Heart right ventricle (tissue), 16 donors: ENCODE measurements at regions not wholly inside any gene's neighbourhood (a gene's known extent, or its start where the extent isn't known, plus 50 kb on each side); places are given as distances from the start of the nearest gene placed in this dataset.

Experiments
- ATAC-seq, 8 donors: fragments of 200-7000 bp; cut with Tn5 transposase; one replicate each; pipeline ENCODE4 v1.9.1; 2020; ENCODE audit warnings: mild to moderate bottlenecking in 8 of 8, moderate library complexity in 8 of 8, moderate number of reproducible peaks in 1 of 8
- DNase-seq, 2 donors: peaks; one replicate each; pipeline ENCODE4 v3.0.0-alpha.2; 2020
- H3K27ac ChIP-seq, 10 donors: fragments of 200-600 bp; sonication (generic) in 2 of 10; one replicate each; pipeline versions ENCODE4 v1.5.0 to v1.8.0; 2020 to 2022; ENCODE audit warnings: mild to moderate bottlenecking in 3 of 10
- H3K27me3 ChIP-seq, 7 donors: fragments of 200-600 bp; one replicate each; pipeline ENCODE4 v1.8.0; 2021 to 2022; ENCODE audit warnings: mild to moderate bottlenecking in 2 of 7
- H3K36me3 ChIP-seq, 9 donors: fragments of 200-600 bp; sonication (generic) in 1 of 9; one replicate each; pipeline versions ENCODE4 v1.5.0 to v1.8.0; 2020 to 2022; ENCODE audit warnings: mild to moderate bottlenecking in 2 of 9
- H3K4me1 ChIP-seq, 9 donors: fragments of 200-600 bp; sonication (generic) in 1 of 9; one replicate each; pipeline versions ENCODE4 v1.5.0 to v1.8.0; 2020 to 2022; ENCODE audit warnings: mild to moderate bottlenecking in 4 of 9
- H3K4me3 ChIP-seq, 10 donors: fragments of 200-600 bp; sonication (generic) in 2 of 10; one replicate each; pipeline versions ENCODE4 v1.5.0 to v1.8.0; 2020 to 2022; ENCODE audit warnings: mild to moderate bottlenecking in 7 of 10, moderate library complexity in 2 of 10
- H3K9me3 ChIP-seq, 11 donors: fragments of 200-600 bp in 10 of 11; sonication (generic) in 2 of 11; one replicate each; pipeline versions ENCODE4 v1.5.0 to v1.8.0; 2013 to 2022; ENCODE audit warnings: mild to moderate bottlenecking in 2 of 11, control low read depth in 1 of 11, moderate library complexity in 1 of 11
- CTCF ChIP-seq, 9 donors: fragments of 200-600 bp; sonication (generic) in 2 of 9; IDR thresholded peaks; one replicate each; pipeline versions ENCODE4 v1.5.0 to v1.8.0; 2021 to 2022; ENCODE audit warnings: antibody characterized with exemption in 9 of 9, mild to moderate bottlenecking in 5 of 9, moderate library complexity in 1 of 9
- WGBS, 2 donors: extraction: QIAGEN DNeasy Blood & Tissue Kit; methylation state at CpG; one replicate each; pipeline ENCODE4 v1.1.7; 2013; ENCODE audit warnings: inconsistent platforms in 1 of 2; 5-methylcytosine and 5-hydroxymethylcytosine counted together
- intact Hi-C, 10 donors: fragments of 100-400 bp; cut with DNase I; formaldehyde crosslinking; loops; one replicate each; pipeline versions ENCODE4 v1.11.1 to v1.14.2; 2022
- donor health status: Arrhythmogenic right ventricular cardiomyopathy.
- donor health status: ischemic (EF 13 %, LVEDD 7.1; RV severe dilation, severe dysfunction).
- donor health status: healthy with polysubstance abuse.
- donor health status: DM: no; HTN: yes; CAD: no.
- donor health status: DM: no; HTN: no; CAD: no.
- donor health status: ischemic (EF 25% LVEDD 6.9; RV normal size, moderate dysfunction).
- donor health status: ischemic (EF 25% LVEDD 5.7; RV mildly dilated, moderate dysfunction).
- donor health status: healthy.
- donor health status: DM: yes; HTN: yes; CAD: no.
- donor health status: Ischemic cardiomyopathy.
- donor health status: ischemic (EF 35%, LVEDD 5.7; RV mildly dilated, moderate dysfunction).
- donor health status: nonischemic (EF 11% LVEDD 7.7; RV severe dilation, severe dysfunction).
- donor health status: DM: yes; HTN: yes; CAD: no.
- donor health status: PGD.
- donor health status: ischemic (EF 29% LVEDD 5.4; RV normal size, mild dysfunction).
- donor health status: nonischemic (EF 23%, LVEDD 6.1; RV moderate dilation, normal function).

- Histone ChIP-seq H3K4me3 (no peak overlapping the region), H3K4me1 (peaks cover 0 to 8% (median 0%) of the 10 kb centered on the region in 9 donors), H3K27ac (peak overlapping the region in 2 of 10 donors; percentile 33 to 62), H3K36me3 (no peaks in the 10 kb centered on the region), H3K9me3 (no peaks in the 10 kb centered on the region), H3K27me3 (no peaks in the 10 kb centered on the region)
- ATAC-seq (no peak), DNase-seq (no peak)
- intact Hi-C loops, result loop anchor here in 6 of 10 donors (5.0 to 10.0 kb wide), 5 partner anchors 95 to 265 kb away; no protein-coding TSS in a partner anchor
- WGBS, 2 donors, result 27 to 94% methylated on average over 3 of the region's 3 CpGs
- TF ChIP-seq CTCF (IDR thresholded peaks at IDR 0.05), result no peak
Observed at GRCh38 chr1:185419718-185420117, 102.7 kb upstream of the IVNS1ABP start.

- Histone ChIP-seq H3K9me3 (no peaks in the 10 kb centered on the region), H3K27ac (no peak overlapping the region), H3K4me1 (peaks cover 0 to 8% (median 0%) of the 10 kb centered on the region in 9 donors), H3K27me3 (no peaks in the 10 kb centered on the region), H3K36me3 (no peaks in the 10 kb centered on the region), H3K4me3 (no peak overlapping the region)
- no peak for DNase-seq
- 44 to 84% methylated on average over 1 of the region's 1 CpG for WGBS, 2 donors
- no peak for ATAC-seq
- intact Hi-C loops, result no loop called here
- no peak for TF ChIP-seq CTCF (IDR thresholded peaks at IDR 0.05)
Observed at GRCh38 chr1:185418472-185418871, 101.4 kb upstream of the IVNS1ABP start.

- TF ChIP-seq CTCF (IDR thresholded peaks at IDR 0.05), result no peak
- 58 to 68% methylated on average over 7 of the region's 7 CpGs for WGBS, 2 donors
- no peaks in the 10 kb centered on the region for H3K36me3 ChIP-seq
- no peak overlapping the region for H3K4me3 ChIP-seq
- H3K27ac ChIP-seq, result no peak overlapping the region
- H3K4me1 ChIP-seq, result peaks cover 0 to 21% (median 0%) of the 10 kb centered on the region in 9 donors
- H3K9me3 ChIP-seq, result peaks cover 0 to under 1% (median 0%) of the 10 kb centered on the region in 11 donors
- intact Hi-C loops, result loop anchor here in 1 of 10 donors (5.0 kb wide), 1 partner anchor 610 kb away; no protein-coding TSS in a partner anchor
- H3K27me3 ChIP-seq, result no peaks in the 10 kb centered on the region
- DNase-seq (no peak), ATAC-seq (no peak)
Observed at GRCh38 chr1:185412385-185413087, 95.5 kb upstream of the IVNS1ABP start.

- ATAC-seq, result no peak
Observed at GRCh38 chr1:185409763-185410528, 92.9 kb upstream of the IVNS1ABP start.

More at GRCh38 chr1:185409763-185410528, 92.9 kb upstream of the IVNS1ABP start:
- intact Hi-C loops, result loop anchor here in 2 of 10 donors (5.0 to 10.0 kb wide), 2 partner anchors 55 to 608 kb away; no protein-coding TSS in a partner anchor
- peaks cover 0 to 4% (median 0%) of the 10 kb centered on the region in 11 donors for H3K9me3 ChIP-seq
- TF ChIP-seq CTCF (IDR thresholded peaks at IDR 0.05), result no peak
- H3K27ac ChIP-seq, result no peak overlapping the region
- no peak overlapping the region for H3K4me3 ChIP-seq
- H3K27me3 ChIP-seq, result no peaks in the 10 kb centered on the region
- 78 to 86% methylated on average over 1 of the region's 1 CpG for WGBS, 2 donors
- no peak for DNase-seq
- no peaks in the 10 kb centered on the region for H3K36me3 ChIP-seq
- peaks cover 0 to 21% (median 0%) of the 10 kb centered on the region in 9 donors for H3K4me1 ChIP-seq
